Endothelial cell of umbilical vein (primary cell): ENCODE measurements at regions not wholly inside any gene's neighbourhood (a gene's known extent, or its start where the extent isn't known, plus 50 kb on each side); places are given as distances from the start of the nearest gene placed in this dataset.

ENCODE experiments used
- BruUV-seq: library from RNA; stranded (reverse); fragments of 400-500 nt; replicated peaks from 2 replicates; lab custom pipeline; 2021; lab: Mats Ljungman, UMichigan
- CTCF ChIA-PET: fragments of 300-600, 350-600 bp; sonication (Branson Sonifier 250); formaldehyde crosslinking; loops from one replicate; lab custom pipeline; 2021; ENCODE audit warnings: antibody characterized with exemption, inconsistent platforms; lab: Charles Lee
- POLR2A ChIA-PET: fragments of 300-600, 350-600 bp; sonication (Branson Sonifier 250); formaldehyde crosslinking; loops from one replicate; lab custom pipeline; 2021; ENCODE audit warnings: antibody characterized with exemption, inconsistent platforms; lab: Charles Lee
- DNase-seq: peaks from one replicate; pipeline ENCODE4 v3.0.0-alpha.2; 2011; ENCODE audit warnings: low read depth, low spot score
- FAIRE-seq: peaks from 2 replicates; lab custom pipeline; 2011; peaks lifted over from hg19 to GRCh38; lab: Jason Lieb, UNC
- H2AFZ ChIP-seq: 2 replicates; pipeline ENCODE4 v1.6.0; 2012; ENCODE audit warnings: low read depth, low read length, control low read depth, inconsistent platforms
- H3K27ac ChIP-seq: 2 replicates; pipeline ENCODE4 v1.5.1; 2011; ENCODE audit warnings: low read depth, mild to moderate bottlenecking, control low read depth, low read length, moderate library complexity; ENCODE audit not compliant: insufficient read depth
- H3K27me3 ChIP-seq, 2 experiments: 2 replicates each; pipeline versions ENCODE4 v1.6.0 to v1.6.1; 2011; ENCODE audit warnings: low read length in 2 of 2, mixed read lengths in 1 of 2; ENCODE audit not compliant: control insufficient read depth in 2 of 2, insufficient read depth in 2 of 2
- H3K36me3 ChIP-seq, 2 experiments: 2 replicates in 1 of 2; 3 replicates in 1 of 2; pipeline ENCODE4 v1.5.1; 2011; ENCODE audit warnings: low read length in 2 of 2, mild to moderate bottlenecking in 1 of 2, moderate library complexity in 1 of 2; ENCODE audit not compliant: control insufficient read depth in 2 of 2, insufficient read depth in 2 of 2; ENCODE audit errors: extremely low read depth in 1 of 2
- H3K4me1 ChIP-seq: 3 replicates; pipeline ENCODE4 v1.5.1; 2011; ENCODE audit warnings: mild to moderate bottlenecking, low read length; ENCODE audit not compliant: control insufficient read depth, insufficient read depth; ENCODE audit errors: extremely low read depth
- H3K4me2 ChIP-seq: 2 replicates; pipeline ENCODE4 v1.6.1; 2011; ENCODE audit warnings: low read length, control low read depth, mixed read lengths; ENCODE audit not compliant: insufficient read depth
- H3K4me3 ChIP-seq, 3 experiments: fragments of 200-600 bp in 1 of 3; sonication (generic), shearing (Covaris generic) in 1 of 3; replicated peaks in 1 of 3; 2 replicates each; pipeline ENCODE4 v1.5.1; 2011 to 2016; ENCODE audit warnings: control low read depth in 3 of 3, low read length in 3 of 3, mild to moderate bottlenecking in 2 of 3, inconsistent platforms in 1 of 3, low read depth in 1 of 3, moderate library complexity in 1 of 3; ENCODE audit not compliant: insufficient read depth in 1 of 3
- H3K79me2 ChIP-seq: 2 replicates; pipeline ENCODE4 v1.6.0; 2012; ENCODE audit warnings: low read length, inconsistent platforms; ENCODE audit not compliant: control insufficient read depth, insufficient read depth
- H3K9ac ChIP-seq: replicated peaks from 2 replicates; pipeline ENCODE3; 2011; ENCODE audit warnings: low read length, control low read depth; ENCODE audit not compliant: insufficient read depth; ENCODE audit errors: extremely low read depth
- H3K9me1 ChIP-seq: replicated peaks from 3 replicates; pipeline ENCODE4 v1.6.0; 2011; ENCODE audit warnings: mild to moderate bottlenecking, low read length; ENCODE audit not compliant: control insufficient read depth, insufficient read depth; ENCODE audit errors: extremely low read depth
- H3K9me3 ChIP-seq: replicated peaks from 2 replicates; pipeline ENCODE4 v1.5.1; 2012; ENCODE audit warnings: low read length, inconsistent platforms; ENCODE audit not compliant: control insufficient read depth, insufficient read depth
- H4K20me1 ChIP-seq: replicated peaks from 2 replicates; pipeline ENCODE3; 2011; ENCODE audit warnings: mild to moderate bottlenecking, low read length; ENCODE audit not compliant: control insufficient read depth, insufficient read depth; ENCODE audit errors: extremely low read depth
- CTCF ChIP-seq, 2 donors: IDR thresholded peaks; 1 replicate in 1 of 2; 2 replicates in 1 of 2; pipeline ENCODE4 v1.5.1; 2011; ENCODE audit warnings: low read length in 2 of 2, mild to moderate bottlenecking in 2 of 2, moderate library complexity in 2 of 2, control low read depth in 1 of 2, inconsistent platforms in 1 of 2, low read depth in 1 of 2; ENCODE audit not compliant: insufficient read depth in 1 of 2; ENCODE audit errors: extremely low read depth in 1 of 2
- EZH2 ChIP-seq: IDR thresholded peaks from 2 replicates; pipeline ENCODE4 v1.6.1; 2012; ENCODE audit warnings: borderline replicate concordance, low read depth, mild to moderate bottlenecking, moderate library complexity, low read length, inconsistent platforms; ENCODE audit not compliant: severe bottlenecking
- GATA2 ChIP-seq: IDR thresholded peaks from 2 replicates; pipeline ENCODE4 v1.7.0; 2011; ENCODE audit warnings: low read depth, mild to moderate bottlenecking, moderate library complexity, mixed read lengths, low read length; ENCODE audit not compliant: insufficient read length, insufficient read depth
- JUN ChIP-seq: IDR thresholded peaks from 2 replicates; pipeline ENCODE4 v1.6.1; 2011; ENCODE audit warnings: borderline replicate concordance, low read depth; ENCODE audit not compliant: insufficient read length, insufficient read depth
- MAX ChIP-seq: IDR thresholded peaks from 2 replicates; pipeline ENCODE4 v1.6.1; 2011; ENCODE audit not compliant: insufficient read depth, insufficient read length
- MYC ChIP-seq: IDR thresholded peaks from one replicate; pipeline ENCODE4 v1.6.1; 2011; ENCODE audit warnings: mild to moderate bottlenecking, low read depth, low read length
- POLR2A ChIP-seq: IDR thresholded peaks from 2 replicates; pipeline ENCODE4 v1.6.1; 2012; ENCODE audit warnings: low read depth, mild to moderate bottlenecking, control low read depth, low read length
- dilution Hi-C: fragments of 300-500 bp; cut with MboI; formaldehyde crosslinking; loops from one replicate; pipeline ENCODE4 v1.15.0; 2019; ENCODE audit warnings: low sequenced_read_pairs; ENCODE audit not compliant: extremely low pct_ligation_motif_present
- intact Hi-C: fragments of 100-400 bp; cut with micrococcal nuclease; formaldehyde crosslinking; loops from one replicate; pipeline ENCODE4 v1.10.0; 2022

DNA sequence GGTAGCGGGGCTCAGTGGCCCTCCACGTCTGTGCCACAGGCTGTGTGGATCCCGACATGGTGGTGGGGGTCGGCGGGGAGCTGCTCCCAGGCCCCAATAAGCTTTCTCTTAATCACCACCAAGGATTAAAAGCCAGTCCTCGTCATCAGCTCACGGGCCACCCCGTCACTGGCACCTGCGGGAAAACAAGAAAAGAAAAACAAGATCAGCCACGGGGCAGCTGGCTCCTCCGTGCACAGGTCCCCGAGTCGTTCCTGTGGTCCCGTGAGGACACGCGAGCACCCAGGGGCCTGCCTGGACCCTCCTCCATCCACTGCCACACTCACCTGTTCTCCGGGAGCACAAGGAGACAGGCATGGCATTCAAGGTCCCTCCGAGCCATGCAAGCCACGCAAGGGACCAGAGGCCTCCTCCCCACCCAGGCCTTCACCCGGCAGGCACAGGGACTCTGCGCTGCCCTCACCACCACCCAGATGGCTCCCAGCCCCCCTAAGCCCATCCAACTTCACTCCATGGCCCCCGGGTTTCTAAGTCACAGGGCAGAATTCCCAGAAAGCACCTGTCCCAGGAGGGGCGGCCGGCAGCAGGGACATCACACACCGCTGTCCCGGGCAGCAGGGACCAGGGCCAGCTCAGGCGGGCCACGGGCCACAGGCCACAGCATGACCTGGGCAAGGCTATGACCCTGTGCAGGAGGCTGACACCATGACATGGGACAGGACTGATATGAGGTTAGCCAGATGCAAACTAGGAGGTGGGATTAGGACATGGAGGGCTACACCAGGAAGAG lies 72.0 kb downstream of the NCOR2 start:
- DNase-seq (no peak), FAIRE-seq (no peak)
- TF ChIP-seq MAX (no peak), EZH2 (no peak), GATA2 (no peak), MYC (no peak), CTCF (IDR thresholded peaks at IDR 0.05; ENCODE audit: extremely low read depth in 1 of 2, insufficient read depth in 1 of 2, low read depth in 1 of 2, low read length in 2 of 2) (no peak), POLR2A (no peak), JUN (no peak)
- H3K79me2 ChIP-seq = peaks cover 35% of the 10 kb centered on the region
- peaks cover 16% of the 10 kb centered on the region for H3K4me1 ChIP-seq
- POLR2A ChIA-PET = no interaction called here
- intact Hi-C loops = no loop called here
- no peak overlapping the region for H2AFZ ChIP-seq
- no peak overlapping the region for H3K9ac ChIP-seq
- no peaks in the 10 kb centered on the region for H3K27me3 ChIP-seq
- H3K4me3 ChIP-seq = no peak overlapping the region
- dilution Hi-C loops = no loop called here
- H4K20me1 ChIP-seq = no peaks in the 10 kb centered on the region
- H3K4me2 ChIP-seq = no peak overlapping the region
- no peaks in the 10 kb centered on the region for H3K9me1 ChIP-seq
- H3K27ac ChIP-seq = no peak overlapping the region
- no TSS peak for BruUV-seq
- H3K36me3 ChIP-seq = peaks cover 0 to 7% of the 10 kb centered on the region in 2 experiments
- H3K9me3 ChIP-seq = no peaks in the 10 kb centered on the region
- CTCF ChIA-PET = interaction anchor here (1.1 kb wide), 1 partner anchor 17 kb away, joined by 5 read pairs; no protein-coding TSS in a partner anchor
